Activated T-helper 1 cell treated with anti-CD3 and anti-CD28 coated beads, Interleukin-12 subunit alpha, Interleukin-12 subunit beta, Interleukin-2, Interleukin-4 antibody, amounts not matched to agents 30 ng/mL and 10 ng/mL and 1 ng/mL, durations not matched to agents 14 hours and 24 hours and 36 hours (primary cell): ENCODE measurements at regions not wholly inside any gene's neighbourhood (a gene's known extent, or its start where the extent isn't known, plus 50 kb on each side); places are given as distances from the start of the nearest gene placed in this dataset.

Experiments
- DNase-seq: peaks from one replicate; pipeline ENCODE4 v3.0.0; 2021; ENCODE audit warnings: low spot score
- H3K27ac Mint-ChIP-seq: one replicate; pipeline ENCODE4 v1.8.0; 2021; ENCODE audit warnings: mild to moderate bottlenecking, mixed read lengths
- H3K27me3 Mint-ChIP-seq: one replicate; pipeline ENCODE4 v1.8.0; 2022; ENCODE audit warnings: mild to moderate bottlenecking, moderate library complexity, mixed read lengths; ENCODE audit not compliant: insufficient read depth
- H3K36me3 Mint-ChIP-seq: one replicate; pipeline ENCODE4 v1.8.0; 2021; ENCODE audit warnings: low read depth, mixed read lengths
- H3K4me1 Mint-ChIP-seq: one replicate; pipeline ENCODE4 v1.8.0; 2021; ENCODE audit warnings: low read depth, mixed read lengths
- H3K4me3 Mint-ChIP-seq: one replicate; pipeline ENCODE4 v1.8.0; 2021; ENCODE audit warnings: mild to moderate bottlenecking, moderate library complexity, mixed read lengths
- H3K9me3 Mint-ChIP-seq: one replicate; pipeline ENCODE4 v1.8.0; 2021; ENCODE audit warnings: mixed read lengths
- intact Hi-C: fragments of 100-400 bp; cut with micrococcal nuclease; formaldehyde crosslinking; loops from one replicate; pipeline ENCODE4 v1.15.1; 2024

DNA sequence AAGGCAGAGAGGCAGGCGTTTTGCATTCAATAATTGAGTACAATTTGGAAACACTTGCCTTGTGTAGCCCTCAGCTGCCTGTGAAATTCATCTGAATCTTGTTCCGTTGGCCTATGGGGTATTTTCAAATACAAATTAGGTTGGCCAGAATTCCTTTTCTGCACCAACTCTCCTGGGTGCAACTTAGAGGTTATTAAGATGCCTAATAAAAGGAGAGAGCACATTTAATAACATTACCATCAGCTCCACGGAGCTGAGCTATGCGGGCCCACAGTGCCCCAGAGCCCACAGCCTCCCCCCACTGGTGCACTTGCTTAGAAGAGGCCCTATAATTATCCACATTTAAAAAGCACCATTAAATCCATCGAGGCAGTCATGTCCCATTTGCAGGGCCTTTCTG lies 367.6 kb upstream of the CLINT1 start:
- H3K36me3 Mint-ChIP-seq, result no peaks in the 10 kb centered on the region
- no peaks in the 10 kb centered on the region for H3K4me1 Mint-ChIP-seq
- intact Hi-C loops, result no loop called here
- no peak for DNase-seq
- H3K9me3 Mint-ChIP-seq, result peaks cover 7% of the 10 kb centered on the region
- H3K27me3 Mint-ChIP-seq, result no peaks in the 10 kb centered on the region
- no peak overlapping the region for H3K4me3 Mint-ChIP-seq
- no peak overlapping the region for H3K27ac Mint-ChIP-seq

DNA sequence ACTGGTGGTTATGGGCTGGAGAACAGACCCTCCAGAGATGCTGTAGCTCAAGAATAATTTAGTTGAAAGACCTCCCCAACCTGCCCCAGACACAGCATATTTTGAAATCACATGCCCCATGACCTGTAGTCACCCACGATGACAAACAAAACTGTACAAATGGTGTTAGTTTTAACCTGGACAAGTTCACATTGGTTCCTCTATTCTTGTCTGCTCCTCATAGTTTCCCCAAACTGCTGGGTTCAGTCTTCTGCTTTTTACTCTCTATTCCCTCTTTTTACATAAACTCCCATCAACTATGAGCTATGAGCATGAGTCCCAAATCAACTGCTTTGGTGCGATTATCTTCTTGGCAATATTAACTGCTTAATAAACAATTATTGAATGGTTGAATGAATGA lies 365.3 kb upstream of the CLINT1 start:
- DNase-seq, result no peak
- no peaks in the 10 kb centered on the region for H3K36me3 Mint-ChIP-seq
- H3K27me3 Mint-ChIP-seq, result no peaks in the 10 kb centered on the region
- no peak overlapping the region for H3K4me3 Mint-ChIP-seq
- peaks cover 7% of the 10 kb centered on the region for H3K9me3 Mint-ChIP-seq
- no peak overlapping the region for H3K27ac Mint-ChIP-seq
- intact Hi-C loops, result no loop called here
- no peaks in the 10 kb centered on the region for H3K4me1 Mint-ChIP-seq

DNA sequence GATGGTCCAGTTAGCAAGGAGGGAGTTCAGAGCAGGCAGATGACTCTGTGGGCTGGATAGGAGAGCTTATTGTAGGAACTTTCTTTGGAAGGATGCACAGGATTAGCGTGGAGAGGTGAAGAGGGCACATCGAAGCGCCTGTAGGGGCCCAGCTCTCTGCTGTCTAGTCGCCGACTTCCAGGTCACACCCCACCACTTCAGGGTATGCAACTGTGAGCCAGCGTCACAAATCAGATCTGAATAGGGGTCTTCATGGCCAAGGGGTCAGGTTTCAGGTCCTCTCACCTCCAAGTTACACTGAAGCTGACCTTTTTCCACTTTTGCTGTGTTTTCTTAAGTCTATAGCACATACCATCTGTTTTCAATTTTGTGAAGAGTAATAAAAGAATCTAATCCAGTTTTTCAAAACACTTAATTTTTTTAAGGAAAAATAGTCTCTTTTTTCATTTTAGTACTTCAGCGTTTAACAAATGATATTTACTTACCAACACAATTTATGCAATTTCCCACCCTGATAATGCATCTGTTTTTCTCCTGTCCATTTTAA lies 364.2 kb upstream of the CLINT1 start:
- DNase-seq, result no peak
- no peaks in the 10 kb centered on the region for H3K4me1 Mint-ChIP-seq
- peaks cover 7% of the 10 kb centered on the region for H3K9me3 Mint-ChIP-seq
- no peak overlapping the region for H3K4me3 Mint-ChIP-seq
- H3K36me3 Mint-ChIP-seq, result no peaks in the 10 kb centered on the region
- no peaks in the 10 kb centered on the region for H3K27me3 Mint-ChIP-seq
- intact Hi-C loops, result no loop called here
- no peak overlapping the region for H3K27ac Mint-ChIP-seq

DNA sequence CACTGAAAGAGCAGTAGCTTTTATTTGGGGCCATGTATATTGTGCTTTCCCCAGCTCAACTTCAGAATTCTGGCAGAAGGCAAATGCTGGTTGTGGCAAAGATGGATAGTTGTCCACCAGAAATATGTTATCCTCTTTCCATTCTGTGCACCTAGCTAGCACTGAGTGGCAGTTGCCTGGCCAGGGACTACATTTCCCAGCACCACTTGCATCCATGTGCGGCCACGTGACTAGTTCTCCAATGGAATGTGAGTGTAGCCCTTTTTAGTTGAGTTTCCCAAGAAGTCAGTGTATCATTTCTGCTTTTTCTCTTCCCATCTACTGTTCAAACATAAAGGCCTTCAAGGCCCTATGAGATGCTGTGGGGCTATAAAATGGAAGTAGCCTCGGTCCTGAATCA lies 354.0 kb upstream of the CLINT1 start:
- Mint-ChIP-seq H3K27ac (no peak overlapping the region), H3K4me3 (no peak overlapping the region), H3K27me3 (no peaks in the 10 kb centered on the region), H3K4me1 (no peaks in the 10 kb centered on the region), H3K36me3 (no peaks in the 10 kb centered on the region), H3K9me3 (no peaks in the 10 kb centered on the region)
- intact Hi-C loops, result no loop called here
- DNase-seq, result no peak

DNA sequence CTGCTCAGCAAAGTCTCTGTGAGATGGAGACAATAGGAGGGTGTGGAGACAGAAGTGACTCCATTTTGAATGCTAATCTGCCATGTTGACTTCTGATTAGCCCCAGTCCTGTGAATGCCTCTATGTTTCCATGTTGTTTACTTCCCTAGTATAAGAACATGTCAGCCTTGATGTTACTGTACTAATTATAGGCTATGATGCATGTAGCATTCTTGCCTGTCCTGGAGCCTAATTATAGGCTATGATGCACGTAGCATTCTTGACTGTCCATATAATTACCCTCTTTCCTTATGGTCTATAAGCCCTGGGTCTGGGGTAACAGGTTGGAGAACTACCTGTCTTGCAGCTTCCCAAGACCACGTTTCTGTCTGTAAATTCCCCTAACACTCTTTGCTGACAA lies 353.3 kb upstream of the CLINT1 start:
- no peaks in the 10 kb centered on the region for H3K27me3 Mint-ChIP-seq
- intact Hi-C loops, result no loop called here
- H3K36me3 Mint-ChIP-seq, result no peaks in the 10 kb centered on the region
- H3K9me3 Mint-ChIP-seq, result no peaks in the 10 kb centered on the region
- no peak for DNase-seq
- H3K4me1 Mint-ChIP-seq, result no peaks in the 10 kb centered on the region
- no peak overlapping the region for H3K4me3 Mint-ChIP-seq
- no peak overlapping the region for H3K27ac Mint-ChIP-seq

DNA sequence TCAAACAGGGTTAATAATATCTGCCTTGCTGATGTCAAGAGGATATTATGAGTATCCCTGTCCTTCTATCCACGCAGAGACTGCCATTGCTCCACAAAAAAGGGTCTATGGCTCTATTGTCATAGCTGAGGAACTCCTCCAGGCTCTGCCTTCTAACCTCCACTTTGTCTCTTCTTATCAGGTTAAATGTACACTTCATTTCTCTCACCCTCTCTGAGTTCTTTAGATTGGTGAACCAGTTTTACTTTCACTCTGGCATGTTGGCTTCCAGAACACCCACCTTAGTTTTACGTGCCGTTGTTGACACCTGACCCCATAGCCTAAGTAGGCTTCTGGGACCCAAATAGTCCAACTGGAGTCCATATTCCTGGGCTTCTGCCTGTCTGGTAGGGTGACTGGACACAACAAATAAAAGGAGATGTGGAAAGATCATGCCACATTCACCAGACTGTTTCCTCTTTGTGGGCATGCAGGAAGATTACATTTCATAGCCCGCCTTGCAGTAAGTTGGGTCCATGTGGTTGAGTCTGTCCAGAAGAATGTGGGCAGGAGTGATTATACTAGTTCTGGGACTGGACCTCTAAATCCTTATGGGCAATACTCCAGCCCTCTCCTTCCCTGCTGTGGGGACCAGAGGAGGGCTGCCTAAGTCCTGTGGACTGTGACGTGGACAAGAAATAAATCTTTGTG lies 350.4 kb upstream of the CLINT1 start:
- Mint-ChIP-seq H3K27ac (no peak overlapping the region), H3K4me3 (no peak overlapping the region), H3K27me3 (no peaks in the 10 kb centered on the region), H3K36me3 (no peaks in the 10 kb centered on the region), H3K9me3 (no peaks in the 10 kb centered on the region), H3K4me1 (no peaks in the 10 kb centered on the region)
- intact Hi-C loops, result no loop called here
- DNase-seq, result no peak

DNA sequence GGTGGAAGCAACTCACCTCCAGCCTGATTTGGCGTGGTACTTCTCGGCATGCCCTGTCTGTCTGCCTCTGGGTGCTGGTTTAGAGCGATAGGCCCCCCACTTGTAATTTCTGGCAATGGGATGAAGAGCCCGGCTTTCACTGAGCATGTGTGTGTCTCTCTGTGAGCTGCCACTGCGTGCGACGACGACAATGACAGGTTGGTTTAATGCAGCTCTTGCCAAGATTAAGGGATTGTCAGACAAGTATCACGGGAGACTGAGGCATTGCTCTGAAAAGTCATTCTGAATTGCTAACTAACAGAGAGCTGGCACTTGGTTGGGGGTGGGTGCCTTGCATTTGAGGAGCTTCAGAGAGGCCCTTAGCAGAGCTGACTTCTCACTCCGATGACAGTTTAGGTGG lies 348.8 kb upstream of the CLINT1 start:
- Mint-ChIP-seq H3K9me3 (no peaks in the 10 kb centered on the region), H3K27me3 (no peaks in the 10 kb centered on the region), H3K4me3 (no peak overlapping the region), H3K4me1 (no peaks in the 10 kb centered on the region), H3K36me3 (no peaks in the 10 kb centered on the region), H3K27ac (no peak overlapping the region)
- no peak for DNase-seq
- intact Hi-C loops, result no loop called here

DNA sequence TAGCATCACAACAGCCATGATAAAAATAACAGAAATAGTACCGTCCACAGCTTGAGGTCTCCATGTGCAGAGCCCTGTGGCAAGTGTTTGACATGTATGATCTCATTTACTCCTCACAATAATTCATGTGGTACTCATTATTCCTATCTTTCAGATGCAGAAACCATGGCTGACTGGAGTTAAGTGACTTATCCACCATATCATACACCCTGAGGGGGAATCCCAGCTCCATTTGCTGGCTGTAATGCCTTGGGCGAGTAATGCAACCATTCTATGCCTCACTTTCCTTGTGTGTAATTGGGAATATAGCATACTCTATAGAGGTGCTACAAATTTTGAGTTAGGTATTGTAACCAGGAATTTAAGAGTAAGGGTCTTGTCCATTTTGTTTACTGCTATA lies 347.0 kb upstream of the CLINT1 start:
- Mint-ChIP-seq H3K4me3 (no peak overlapping the region), H3K4me1 (no peaks in the 10 kb centered on the region), H3K9me3 (no peaks in the 10 kb centered on the region), H3K27ac (no peak overlapping the region), H3K36me3 (no peaks in the 10 kb centered on the region), H3K27me3 (no peaks in the 10 kb centered on the region)
- intact Hi-C loops, result no loop called here
- DNase-seq, result no peak

DNA sequence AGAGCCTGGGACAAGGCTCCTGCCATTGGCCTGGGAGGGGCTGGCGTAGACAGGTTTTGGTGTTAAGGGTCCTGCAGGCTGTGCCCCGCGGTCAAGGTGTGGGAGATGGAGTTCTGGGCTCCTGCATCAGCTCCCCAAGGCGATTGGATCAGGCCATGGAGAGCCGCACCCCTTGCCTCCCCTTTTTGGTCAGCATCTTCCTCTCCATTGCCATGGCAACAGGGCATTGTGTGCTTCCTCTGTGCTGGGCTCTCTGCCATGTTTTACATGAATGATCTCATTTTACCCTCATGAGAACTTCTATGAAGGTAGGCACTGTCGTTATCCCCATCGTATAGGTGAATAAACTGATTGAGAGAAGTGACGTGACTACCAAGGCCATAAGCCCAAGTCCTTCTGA lies 344.3 kb upstream of the CLINT1 start:
- Mint-ChIP-seq H3K27ac (no peak overlapping the region), H3K4me1 (no peaks in the 10 kb centered on the region), H3K36me3 (no peaks in the 10 kb centered on the region), H3K27me3 (no peaks in the 10 kb centered on the region), H3K9me3 (no peaks in the 10 kb centered on the region), H3K4me3 (no peak overlapping the region)
- no peak for DNase-seq
- intact Hi-C loops, result no loop called here

DNA sequence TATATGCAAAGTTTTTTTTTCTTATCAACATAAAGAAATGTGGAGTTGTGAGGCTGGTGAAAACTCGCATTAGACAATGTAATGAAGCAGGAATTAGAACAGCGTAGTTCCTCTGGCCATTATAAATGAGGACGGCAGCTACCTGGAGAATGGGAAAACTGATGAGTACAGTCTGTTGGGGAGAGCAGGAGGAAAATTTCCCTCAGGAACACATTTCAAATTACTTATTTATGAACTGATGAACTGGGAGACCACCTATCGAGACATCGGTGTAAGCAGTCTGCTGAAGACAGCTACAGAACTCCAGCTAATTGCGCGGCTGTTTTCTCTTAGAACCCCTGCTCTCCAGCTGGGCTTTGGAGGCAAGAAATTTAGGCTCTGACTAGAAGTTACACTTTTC lies 343.9 kb upstream of the CLINT1 start:
- Mint-ChIP-seq H3K4me1 (no peaks in the 10 kb centered on the region), H3K27ac (no peak overlapping the region), H3K36me3 (no peaks in the 10 kb centered on the region), H3K9me3 (no peaks in the 10 kb centered on the region), H3K4me3 (no peak overlapping the region), H3K27me3 (no peaks in the 10 kb centered on the region)
- no peak for DNase-seq
- intact Hi-C loops, result no loop called here

DNA sequence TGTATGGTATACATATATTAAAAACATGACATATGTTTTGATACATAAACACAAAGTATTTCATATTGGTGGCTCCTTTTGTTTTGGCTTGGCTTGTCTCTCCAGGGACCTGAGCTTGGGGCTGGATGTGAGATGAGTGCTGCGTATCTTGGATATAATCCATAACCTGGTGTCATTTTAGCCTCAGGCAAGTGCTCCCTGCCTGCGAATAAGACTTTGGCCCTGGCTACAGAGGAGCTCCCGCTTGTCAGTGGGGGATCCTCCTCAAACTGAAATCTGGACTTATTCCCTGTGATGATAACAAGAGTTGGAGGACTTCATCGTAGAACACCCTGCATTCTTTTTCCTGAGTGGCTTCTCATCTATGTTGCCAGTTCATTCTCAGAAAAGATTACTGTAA lies 341.7 kb upstream of the CLINT1 start:
- Mint-ChIP-seq H3K27ac (no peak overlapping the region), H3K27me3 (no peaks in the 10 kb centered on the region), H3K4me3 (no peak overlapping the region), H3K9me3 (no peaks in the 10 kb centered on the region), H3K36me3 (no peaks in the 10 kb centered on the region), H3K4me1 (no peaks in the 10 kb centered on the region)
- intact Hi-C loops, result no loop called here
- no peak for DNase-seq

DNA sequence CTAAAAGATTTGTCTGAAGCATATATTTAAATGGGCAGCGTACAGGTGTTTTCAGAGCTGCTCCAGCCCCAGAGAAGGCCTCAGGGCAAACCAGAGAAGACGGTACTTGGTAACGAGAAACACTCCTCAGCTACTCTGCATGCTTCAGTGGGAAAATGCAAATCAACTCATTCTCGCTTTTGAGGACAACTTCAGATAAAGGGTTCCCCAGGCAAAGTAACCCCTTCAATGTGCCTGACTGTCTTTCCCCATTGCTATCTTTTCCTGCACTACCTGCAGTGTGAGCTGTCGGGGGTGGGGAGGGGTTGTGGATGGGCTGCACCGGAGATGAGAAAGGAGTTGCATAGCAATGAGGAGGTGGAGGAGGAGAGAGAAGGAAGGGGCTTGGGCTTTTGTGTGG lies 339.7 kb upstream of the CLINT1 start:
- H3K4me1 Mint-ChIP-seq, result no peaks in the 10 kb centered on the region
- intact Hi-C loops, result no loop called here
- peaks cover under 1% of the 10 kb centered on the region for H3K9me3 Mint-ChIP-seq
- peaks cover 3% of the 10 kb centered on the region for H3K27me3 Mint-ChIP-seq
- H3K36me3 Mint-ChIP-seq, result no peaks in the 10 kb centered on the region
- no peak overlapping the region for H3K27ac Mint-ChIP-seq
- no peak overlapping the region for H3K4me3 Mint-ChIP-seq
- DNase-seq, result no peak

DNA sequence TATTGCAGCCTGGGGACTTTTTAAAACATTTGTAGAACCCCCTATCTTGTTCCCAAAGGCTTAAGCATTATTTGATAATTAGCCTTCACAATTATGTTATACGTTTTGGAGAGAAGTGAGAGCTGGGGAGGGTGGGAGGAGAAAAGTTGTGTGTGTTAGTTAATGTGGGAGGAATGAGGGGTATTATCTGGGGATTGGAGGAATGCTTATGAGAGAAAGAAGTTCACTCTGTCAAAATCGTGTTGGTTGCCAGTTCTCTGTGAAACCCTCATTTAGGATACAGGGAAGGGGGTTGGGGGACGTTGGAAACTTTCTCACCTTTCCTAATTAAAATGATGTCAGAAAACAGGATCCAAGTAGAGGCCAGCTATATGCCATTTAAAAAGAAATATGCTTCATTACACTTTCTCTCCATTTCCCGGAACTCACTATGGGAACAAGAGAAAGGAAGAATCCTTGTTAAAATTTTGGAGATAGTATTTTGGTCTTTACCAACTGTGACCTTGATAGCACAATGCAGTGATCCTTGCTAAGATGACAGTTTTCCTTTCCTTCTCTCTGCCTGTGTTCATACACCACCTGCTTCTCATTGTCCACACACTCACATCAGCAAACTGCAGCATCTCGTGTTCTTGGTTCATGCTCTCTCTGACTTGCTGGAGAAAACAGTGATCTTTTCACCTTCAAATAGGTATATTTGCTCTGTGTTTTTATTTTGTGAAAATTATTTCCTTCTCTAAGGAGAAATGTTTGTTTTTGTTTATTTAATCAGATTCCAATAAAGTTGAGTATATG lies 336.7 kb upstream of the CLINT1 start:
- DNase-seq, result no peak
- intact Hi-C loops, result no loop called here
- Mint-ChIP-seq H3K4me3 (no peak overlapping the region), H3K27ac (no peak overlapping the region), H3K36me3 (no peaks in the 10 kb centered on the region), H3K9me3 (peaks cover 5% of the 10 kb centered on the region), H3K4me1 (no peaks in the 10 kb centered on the region), H3K27me3 (peaks cover 3% of the 10 kb centered on the region)
